ENCODE measurements at regions not wholly inside any gene's neighbourhood (a gene's known extent, or its start where the extent isn't known, plus 50 kb on each side); places are given as distances from the start of the nearest gene placed in this dataset.

DNA sequence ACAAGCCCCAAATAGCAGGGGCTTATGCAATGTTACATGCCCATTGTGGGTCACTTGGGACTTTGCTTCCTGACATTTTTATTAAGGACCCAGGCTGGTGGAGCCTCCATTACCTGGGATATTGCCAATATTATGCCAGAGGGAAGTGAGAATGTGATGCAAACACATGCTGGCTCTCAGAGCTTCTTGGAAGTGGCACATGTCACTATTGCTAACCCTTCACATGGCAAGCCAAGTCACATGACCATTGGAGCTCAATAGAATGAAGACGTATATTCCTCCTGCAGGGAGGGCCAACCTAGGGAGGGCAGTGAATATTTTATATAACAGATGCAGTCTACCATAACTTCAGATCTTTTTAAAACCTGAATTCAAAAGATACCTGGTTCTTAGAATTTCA lies 140.7 kb upstream of the ZFP64 start:
- no peaks in the 10 kb centered on the region for H3K27me3 ChIP-seq (replicated peaks; ENCODE audit: insufficient read depth, low read depth, low read length, poor library complexity)
- intact Hi-C loops (cut with micrococcal nuclease; ENCODE audit: unreplicated experiment), result no loop called here
- no TSS peak for BruUV-seq (replicated peaks)
- TF ChIP-seq EZH2 (IDR thresholded peaks at IDR 0.05; ENCODE audit: borderline replicate concordance, low read depth, low read length, poor library complexity, severe bottlenecking) (no peak), CTCF (conservative IDR thresholded peaks at IDR 0.05; ENCODE audit: low read depth, low read length) (no peak)
- POLR2A ChIA-PET (ENCODE audit: low non-redundant PET), result interaction anchor here (0.5 kb wide), 1 partner anchor 1553 kb away, joined by 8 read pairs; no protein-coding TSS in a partner anchor
- no peak for DNase-seq (ENCODE audit: low spot score)
- no peaks in the 10 kb centered on the region for H3K9me3 ChIP-seq (ENCODE audit: low read depth, low read length, poor library complexity, severe bottlenecking)
- CTCF ChIA-PET, result interaction anchor here (0.6 kb wide), 1 partner anchor 1539 kb away, joined by 3 read pairs; no protein-coding TSS in a partner anchor
- H3K27ac ChIP-seq (ENCODE audit: low read depth, low read length, poor library complexity, severe bottlenecking), result no peak overlapping the region
- no peaks in the 10 kb centered on the region for H3K4me1 ChIP-seq (ENCODE audit: insufficient read depth, low read length, poor library complexity, severe bottlenecking)
- no peak overlapping the region for H3K4me3 ChIP-seq (ENCODE audit: low read depth, low read length, poor library complexity, severe bottlenecking)
- no peaks in the 10 kb centered on the region for H3K36me3 ChIP-seq (ENCODE audit: insufficient read depth, low read length, poor library complexity, severe bottlenecking)

- no peak for DNase-seq (ENCODE audit: low spot score)
- H3K9me3 ChIP-seq (ENCODE audit: low read depth, low read length, poor library complexity, severe bottlenecking), result no peaks in the 10 kb centered on the region
- H3K27me3 ChIP-seq (replicated peaks; ENCODE audit: insufficient read depth, low read depth, low read length, poor library complexity), result no peaks in the 10 kb centered on the region
- intact Hi-C loops (cut with micrococcal nuclease; ENCODE audit: unreplicated experiment), result no loop called here
- H3K36me3 ChIP-seq (ENCODE audit: insufficient read depth, low read length, poor library complexity, severe bottlenecking), result no peaks in the 10 kb centered on the region
- no peak for TF ChIP-seq CTCF (conservative IDR thresholded peaks at IDR 0.05; ENCODE audit: low read depth, low read length)
- TF ChIP-seq EZH2 (IDR thresholded peaks at IDR 0.05; ENCODE audit: borderline replicate concordance, low read depth, low read length, poor library complexity, severe bottlenecking), result no peak
- H3K4me3 ChIP-seq (ENCODE audit: low read depth, low read length, poor library complexity, severe bottlenecking), result no peak overlapping the region
- H3K4me1 ChIP-seq (ENCODE audit: insufficient read depth, low read length, poor library complexity, severe bottlenecking), result no peaks in the 10 kb centered on the region
- no TSS peak for BruUV-seq (replicated peaks)
- CTCF ChIA-PET, result no interaction called here
- no peak overlapping the region for H3K27ac ChIP-seq (ENCODE audit: low read depth, low read length, poor library complexity, severe bottlenecking)
- POLR2A ChIA-PET (ENCODE audit: low non-redundant PET), result interaction anchor here (0.5 kb wide), 1 partner anchor 1554 kb away, joined by 8 read pairs; no protein-coding TSS in a partner anchor
Measured at GRCh38 chr20:52331655-52332054, 140.1 kb upstream of the ZFP64 start.

DNA sequence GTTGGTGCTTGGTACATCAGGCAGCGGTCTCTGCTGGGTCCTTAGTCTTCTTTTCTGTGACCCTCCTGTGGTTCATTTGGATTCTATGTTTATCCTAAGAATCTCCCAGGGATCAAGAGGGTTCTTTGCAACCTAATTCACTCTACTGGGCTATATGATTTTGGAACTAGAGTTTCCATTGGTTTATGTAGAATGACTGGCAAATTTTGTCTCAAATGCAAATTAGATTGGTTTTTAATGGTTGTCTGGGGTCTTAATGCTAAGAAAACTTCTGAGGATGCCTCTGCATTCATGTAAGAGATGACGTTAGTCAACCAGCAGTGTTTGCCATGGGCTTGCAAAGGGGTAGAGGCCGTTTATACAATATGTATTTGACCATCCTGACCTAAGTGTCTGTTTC lies 129.8 kb upstream of the ZFP64 start:
- no peak for TF ChIP-seq EZH2 (IDR thresholded peaks at IDR 0.05; ENCODE audit: borderline replicate concordance, low read depth, low read length, poor library complexity, severe bottlenecking)
- TF ChIP-seq CTCF (conservative IDR thresholded peaks at IDR 0.05; ENCODE audit: low read depth, low read length), result no peak
- ChIA-PET POLR2A (ENCODE audit: low non-redundant PET) (no interaction called here), CTCF (no interaction called here)
- no peaks in the 10 kb centered on the region for H3K27me3 ChIP-seq (replicated peaks; ENCODE audit: insufficient read depth, low read depth, low read length, poor library complexity)
- intact Hi-C loops (cut with micrococcal nuclease; ENCODE audit: unreplicated experiment), result no loop called here
- no peaks in the 10 kb centered on the region for H3K36me3 ChIP-seq (ENCODE audit: insufficient read depth, low read length, poor library complexity, severe bottlenecking)
- H3K4me1 ChIP-seq (ENCODE audit: insufficient read depth, low read length, poor library complexity, severe bottlenecking), result no peaks in the 10 kb centered on the region
- H3K27ac ChIP-seq (ENCODE audit: low read depth, low read length, poor library complexity, severe bottlenecking), result no peak overlapping the region
- no peak overlapping the region for H3K4me3 ChIP-seq (ENCODE audit: low read depth, low read length, poor library complexity, severe bottlenecking)
- no peaks in the 10 kb centered on the region for H3K9me3 ChIP-seq (ENCODE audit: low read depth, low read length, poor library complexity, severe bottlenecking)
- BruUV-seq (replicated peaks), result no TSS peak
- DNase-seq (ENCODE audit: low spot score), result no peak
